HEK293 (cell line): ENCODE measurements at regions not wholly inside any gene's neighbourhood (a gene's known extent, or its start where the extent isn't known, plus 50 kb on each side); places are given as distances from the start of the nearest gene placed in this dataset.

Experiments used
- CTCF ChIA-PET: fragments of 350-600 bp; formaldehyde crosslinking; extraction: SDS; loops from one replicate; lab custom pipeline; 2021; ENCODE audit warnings: antibody characterized with exemption; lab: Yijun Ruan, JAX
- POLR2A ChIA-PET: fragments of 300-600 bp; formaldehyde crosslinking; extraction: SDS; loops from one replicate; lab custom pipeline; 2020; ENCODE audit warnings: antibody characterized with exemption, inconsistent platforms; lab: Yijun Ruan, JAX
- H3K27ac ChIP-seq: fragments of 200-500 bp; sonication (Bioruptor generic); 2 replicates; pipeline ENCODE4 v1.5.1; 2014; ENCODE audit warnings: low read depth, low read length, control low read depth, inconsistent platforms; ENCODE audit errors: extremely low read depth
- H3K36me3 ChIP-seq, 2 experiments: fragments of 200-500 bp in 1 of 2; sonication (Bioruptor generic) in 1 of 2; 1 replicate in 1 of 2; 2 replicates in 1 of 2; pipeline ENCODE4 v1.5.1; 2014 to 2017; ENCODE audit warnings: inconsistent platforms in 2 of 2, low read length in 2 of 2; ENCODE audit not compliant: control insufficient read depth in 2 of 2, insufficient read depth in 1 of 2
- H3K4me1 ChIP-seq: fragments of 200-500 bp; sonication (Bioruptor generic); 2 replicates; pipeline ENCODE4 v1.5.1; 2014; ENCODE audit warnings: mild to moderate bottlenecking, low read length, inconsistent platforms; ENCODE audit not compliant: control insufficient read depth, insufficient read depth
- H3K4me3 ChIP-seq: 2 replicates; pipeline ENCODE4 v1.5.1; 2011; ENCODE audit warnings: low read depth, mild to moderate bottlenecking, control low read depth, low read length, moderate library complexity
- H3K9me3 ChIP-seq: fragments of 200-500 bp; sonication (Bioruptor generic); 2 replicates; pipeline ENCODE4 v1.5.1; 2014; ENCODE audit warnings: low read depth, low read length, inconsistent platforms; ENCODE audit not compliant: control insufficient read depth, insufficient read depth
- GFI1B ChIP-seq: fragments of 450-650 bp; formaldehyde crosslinking; IDR thresholded peaks from 2 replicates; pipeline ENCODE4 v1.5.1; 2016; ENCODE audit warnings: missing biosample characterization, missing genetic modification characterization
- MZF1 ChIP-seq: fragments of 450-650 bp; formaldehyde crosslinking; IDR thresholded peaks from 2 replicates; pipeline ENCODE4 v1.5.1; 2017; ENCODE audit warnings: missing biosample characterization, missing genetic modification characterization, borderline replicate concordance
- SCRT2 ChIP-seq: fragments of 450-650 bp; formaldehyde crosslinking; IDR thresholded peaks from 2 replicates; pipeline ENCODE4 v1.5.1; 2016; ENCODE audit warnings: missing biosample characterization, missing genetic modification characterization
- ZBTB11 ChIP-seq: fragments of 450-650 bp; formaldehyde crosslinking; conservative IDR thresholded peaks from 2 replicates; pipeline ENCODE4 v1.5.1; 2016; ENCODE audit warnings: low read depth, missing biosample characterization, missing genetic modification characterization
- ZBTB49 ChIP-seq: fragments of 450-650 bp; formaldehyde crosslinking; IDR thresholded peaks from 2 replicates; pipeline ENCODE4 v1.5.1; 2016; ENCODE audit warnings: missing biosample characterization, missing genetic modification characterization, low read depth
- ZFP3 ChIP-seq: fragments of 450-650 bp; formaldehyde crosslinking; IDR thresholded peaks from 2 replicates; pipeline ENCODE4 v1.5.1; 2016; ENCODE audit warnings: low read depth, missing biosample characterization, missing genetic modification characterization
- ZIC2 ChIP-seq: fragments of 450-650 bp; formaldehyde crosslinking; IDR thresholded peaks from 2 replicates; pipeline ENCODE4 v1.5.1; 2016; ENCODE audit warnings: missing biosample characterization, missing genetic modification characterization
- ZNF112 ChIP-seq: fragments of 450-650 bp; formaldehyde crosslinking; IDR thresholded peaks from 2 replicates; pipeline ENCODE4 v1.5.0; 2017; ENCODE audit warnings: missing biosample characterization, missing genetic modification characterization
- ZNF148 ChIP-seq: fragments of 450-650 bp; formaldehyde crosslinking; IDR thresholded peaks from 2 replicates; pipeline ENCODE4 v1.5.0; 2017; ENCODE audit warnings: missing biosample characterization, missing genetic modification characterization, borderline replicate concordance
- ZNF19 ChIP-seq: fragments of 450-650 bp; formaldehyde crosslinking; IDR thresholded peaks from 2 replicates; pipeline ENCODE4; 2016; ENCODE audit warnings: missing biosample characterization, missing genetic modification characterization, low read depth
- ZNF354C ChIP-seq: fragments of 450-650 bp; formaldehyde crosslinking; IDR thresholded peaks from 2 replicates; pipeline ENCODE4 v1.5.1; 2016; ENCODE audit warnings: missing biosample characterization, missing genetic modification characterization, low read depth, borderline replicate concordance
- ZNF513 ChIP-seq: fragments of 450-650 bp; IDR thresholded peaks from 2 replicates; pipeline ENCODE4 v1.5.1; 2018; ENCODE audit warnings: missing biosample characterization, missing genetic modification characterization
- ZNF571 ChIP-seq: fragments of 450-650 bp; formaldehyde crosslinking; IDR thresholded peaks from 2 replicates; pipeline ENCODE4 v1.5.0; 2017; ENCODE audit warnings: missing biosample characterization, missing genetic modification characterization
- ZNF677 ChIP-seq: fragments of 450-650 bp; IDR thresholded peaks from 2 replicates; pipeline ENCODE4 v1.5.0; 2018; ENCODE audit warnings: missing biosample characterization, mild to moderate bottlenecking, missing genetic modification characterization, moderate library complexity
- ZNF843 ChIP-seq: fragments of 450-650 bp; formaldehyde crosslinking; IDR thresholded peaks from 2 replicates; pipeline ENCODE4 v1.5.1; 2016; ENCODE audit warnings: missing biosample characterization, missing genetic modification characterization

- ChIA-PET POLR2A (no interaction called here), CTCF (no interaction called here)
- Histone ChIP-seq H3K4me1 (no peaks in the 10 kb centered on the region), H3K36me3 (no peaks in the 10 kb centered on the region), H3K4me3 (no peak overlapping the region), H3K9me3 (no peaks in the 10 kb centered on the region), H3K27ac (no peak overlapping the region)
- no peak for TF ChIP-seq ZNF148 (tag by site-specific recombination)
These were observed 163.1 kb downstream of the TTC8 start for GRCh38 chr14:88987516-88987915.

DNA sequence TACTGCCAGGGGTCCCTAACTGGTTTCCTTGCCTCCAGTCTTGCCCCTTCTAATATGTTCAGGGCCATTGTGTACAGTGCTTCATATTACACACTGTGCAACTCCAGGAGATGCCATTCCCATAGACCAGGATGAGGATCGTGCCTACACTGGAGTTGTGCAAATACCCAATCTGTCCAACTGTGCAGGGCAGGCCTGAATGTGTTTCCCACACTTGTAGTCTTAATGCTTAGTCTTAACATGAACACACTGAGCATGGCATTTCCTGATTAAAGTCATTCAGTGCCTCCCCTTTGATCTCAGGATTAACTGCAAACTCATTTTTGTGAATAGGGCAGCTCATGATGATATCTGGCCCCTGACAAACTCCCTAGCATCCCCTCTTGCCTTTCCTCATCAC, 165.5 kb downstream of the TTC8 start:
- POLR2A ChIA-PET, result no interaction called here
- no peak for TF ChIP-seq ZNF112
- no peak for TF ChIP-seq GFI1B (tag by site-specific recombination)
- no peak for TF ChIP-seq ZNF513 (tag by site-specific recombination)
- TF ChIP-seq, all 188 proteins: peak for 0
- CTCF ChIA-PET, result no interaction called here

DNA sequence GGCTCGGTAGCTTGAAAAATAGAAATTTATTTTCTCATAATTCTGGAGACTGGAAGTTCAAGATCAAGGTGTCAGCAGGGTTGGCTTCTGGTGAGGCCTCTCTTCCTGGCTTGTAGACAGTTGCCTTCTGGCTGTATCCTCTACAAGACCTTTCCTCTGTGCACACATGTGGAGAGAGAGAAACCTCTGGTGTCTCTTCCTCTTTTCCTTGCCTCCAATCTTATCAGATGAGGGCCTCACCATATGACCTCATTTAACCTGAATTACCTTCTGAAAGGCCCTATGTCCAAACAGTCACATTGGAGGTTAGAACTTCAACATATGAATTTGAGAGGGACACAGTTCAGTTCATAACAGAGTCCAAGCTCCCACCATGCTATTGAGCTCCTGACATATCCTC, 166.4 kb downstream of the TTC8 start:
- Histone ChIP-seq H3K36me3 (no peaks in the 10 kb centered on the region), H3K9me3 (no peaks in the 10 kb centered on the region), H3K4me1 (no peaks in the 10 kb centered on the region), H3K27ac (no peak overlapping the region), H3K4me3 (no peak overlapping the region)
- ChIA-PET CTCF (no interaction called here), POLR2A (no interaction called here)
- TF ChIP-seq ZBTB49 (tag by site-specific recombination) (no peak), ZNF677 (no peak), ZNF19 (no peak)

More for the DNA sequence above, 165.5 kb downstream of the TTC8 start:
- Histone ChIP-seq H3K27ac (no peak overlapping the region), H3K4me1 (no peaks in the 10 kb centered on the region), H3K36me3 (no peaks in the 10 kb centered on the region), H3K9me3 (no peaks in the 10 kb centered on the region), H3K4me3 (no peak overlapping the region)

- Histone ChIP-seq H3K36me3 (no peaks in the 10 kb centered on the region), H3K4me1 (no peaks in the 10 kb centered on the region), H3K27ac (no peak overlapping the region), H3K9me3 (no peaks in the 10 kb centered on the region), H3K4me3 (no peak overlapping the region)
- POLR2A ChIA-PET, result no interaction called here
- CTCF ChIA-PET, result no interaction called here
- TF ChIP-seq ZNF513 (tag by site-specific recombination) (no peak), ZNF843 (tag by site-specific recombination) (no peak), ZNF354C (no peak), ZNF571 (tag by site-specific recombination) (no peak), ZFP3 (tag by site-specific recombination) (no peak), MZF1 (tag by site-specific recombination) (no peak), SCRT2 (no peak), ZBTB11 (no peak), ZIC2 (tag by site-specific recombination) (no peak)
These were observed 167.6 kb downstream of the TTC8 start for GRCh38 chr14:88992011-88992410.
